HG03103 (cell line): ENCODE measurements at regions not wholly inside any gene's neighbourhood (a gene's known extent, or its start where the extent isn't known, plus 50 kb on each side); places are given as distances from the start of the nearest gene placed in this dataset.
"Not testable (repeated sequence)": the region's sequence is repeated elsewhere in the genome, so short reads cannot be mapped to it uniquely, and the experiment has no call there.

Experiments
- ATAC-seq: cut with Tn5 transposase; IDR thresholded peaks from one replicate; pipeline ENCODE4 v1.9.1; 2021; ENCODE audit warnings: low read depth; ENCODE audit not compliant: unreplicated experiment

GRCh38 chr13:65631078-65631477, 1599.1 kb downstream of the PCDH9 start:
- no peak for ATAC-seq

- ATAC-seq: no peak
Measured at GRCh38 chr13:65629926-65630325, 1600.2 kb downstream of the PCDH9 start.

GRCh38 chr13:65623148-65623547, 1607.0 kb downstream of the PCDH9 start:
- ATAC-seq: no peak

- no peak for ATAC-seq
Measured at GRCh38 chr13:65615506-65615905, 1614.6 kb downstream of the PCDH9 start.

- ATAC-seq: no peak
Measured at GRCh38 chr13:65613004-65613403, 1617.1 kb downstream of the PCDH9 start.

GRCh38 chr13:65609350-65609749, 1620.8 kb downstream of the PCDH9 start:
- no peak for ATAC-seq

GRCh38 chr13:65606622-65607021, 1623.5 kb downstream of the PCDH9 start:
- ATAC-seq: no peak

- ATAC-seq: no peak
Measured at GRCh38 chr13:65605396-65605795, 1624.7 kb downstream of the PCDH9 start.

GRCh38 chr13:65603160-65603559, 1627.0 kb downstream of the PCDH9 start:
- no peak for ATAC-seq

GRCh38 chr13:65601855-65602254, 1628.3 kb downstream of the PCDH9 start:
- ATAC-seq: no peak

- ATAC-seq: no peak
Measured at GRCh38 chr13:65600702-65601101, 1629.4 kb downstream of the PCDH9 start.

GRCh38 chr13:65597839-65598818, 1632.0 kb downstream of the PCDH9 start:
- no peak for ATAC-seq

GRCh38 chr13:65595916-65596315, 1634.2 kb downstream of the PCDH9 start:
- ATAC-seq: no peak

GRCh38 chr13:65594298-65594781, 1635.8 kb downstream of the PCDH9 start:
- no peak for ATAC-seq

- no peak for ATAC-seq
Measured at GRCh38 chr13:65593298-65593874, 1636.8 kb downstream of the PCDH9 start.

GRCh38 chr13:65592731-65593130, 1637.4 kb downstream of the PCDH9 start:
- no peak for ATAC-seq

- ATAC-seq: no peak
Measured at GRCh38 chr13:65585346-65585745, 1644.8 kb downstream of the PCDH9 start.

GRCh38 chr13:65584126-65584525, 1646.0 kb downstream of the PCDH9 start:
- no peak for ATAC-seq

GRCh38 chr13:65582160-65582559, 1648.0 kb downstream of the PCDH9 start:
- ATAC-seq: no peak

GRCh38 chr13:65564561-65564960, 1665.6 kb downstream of the PCDH9 start:
- not testable (repeated sequence) for ATAC-seq

GRCh38 chr13:65562305-65562704, 1667.8 kb downstream of the PCDH9 start:
- ATAC-seq: no peak

- no peak for ATAC-seq
Measured at GRCh38 chr13:65560936-65561335, 1669.2 kb downstream of the PCDH9 start.
